ENCODE measurements at regions not wholly inside any gene's neighbourhood (a gene's known extent, or its start where the extent isn't known, plus 50 kb on each side); places are given as distances from the start of the nearest gene placed in this dataset.
"Not testable (repeated sequence)": the region's sequence is repeated elsewhere in the genome, so short reads cannot be mapped to it uniquely, and the experiment has no call there.

DNA sequence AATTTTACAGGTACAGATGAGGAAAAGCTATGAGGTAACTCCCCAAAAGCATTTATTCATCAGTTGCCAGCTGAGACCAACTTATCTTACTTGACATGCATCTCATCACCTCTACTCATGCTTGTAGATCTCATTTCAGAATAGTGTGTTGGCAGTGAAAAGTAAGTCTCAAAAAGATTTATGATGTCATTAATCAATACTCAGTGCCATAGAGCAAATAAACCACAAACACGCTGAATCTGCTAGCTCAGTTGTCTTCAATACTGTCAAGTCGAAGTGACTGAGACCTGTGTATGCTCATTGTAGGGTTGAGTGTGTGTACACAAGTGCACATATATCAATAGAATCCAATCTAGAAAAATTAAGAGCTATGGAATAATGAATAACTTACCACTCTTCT lies 413.5 kb downstream of the CNTN3 start:
- no peak for DNase-seq (ENCODE audit: low read depth)
- no peak overlapping the region for H3K4me3 ChIP-seq (ENCODE audit: control insufficient read depth, low read depth, low read length)
- no peak for TF ChIP-seq CTCF (conservative IDR thresholded peaks at IDR 0.05; ENCODE audit: control insufficient read depth, insufficient read depth, low read depth, low read length)

DNA sequence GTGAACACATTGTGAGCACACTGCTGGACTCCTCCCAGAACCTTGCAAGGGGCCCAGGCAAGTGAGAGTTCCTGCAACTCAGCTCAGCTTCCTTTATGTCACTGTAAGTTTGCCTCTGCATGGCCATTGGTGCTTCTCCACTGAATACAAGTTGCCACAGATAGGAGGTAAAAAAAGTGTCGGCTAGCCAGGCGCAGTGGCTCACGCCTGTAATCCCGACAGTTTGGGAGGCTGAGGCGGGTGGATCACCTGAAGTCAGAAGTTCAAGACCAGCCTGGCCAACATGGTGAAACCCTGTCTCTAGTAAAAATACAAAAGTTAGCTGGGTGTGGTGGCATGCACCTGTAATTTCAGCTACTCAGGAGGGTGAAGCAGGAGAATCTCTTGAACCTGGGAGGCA lies 435.8 kb downstream of the CNTN3 start:
- not testable (repeated sequence) for DNase-seq (ENCODE audit: low read depth); H3K4me3 ChIP-seq (ENCODE audit: control insufficient read depth, low read depth, low read length)

GRCh38 chr3:74173090-74173489 lies 441.4 kb downstream of the CNTN3 start:
- TF ChIP-seq CTCF (conservative IDR thresholded peaks at IDR 0.05; ENCODE audit: control insufficient read depth, insufficient read depth, low read depth, low read length), result no peak
- DNase-seq (ENCODE audit: low read depth), result no peak
- no peak overlapping the region for H3K4me3 ChIP-seq (ENCODE audit: control insufficient read depth, low read depth, low read length)

- no peak for TF ChIP-seq CTCF (conservative IDR thresholded peaks at IDR 0.05; ENCODE audit: control insufficient read depth, insufficient read depth, low read depth, low read length)
- H3K4me3 ChIP-seq (ENCODE audit: control insufficient read depth, low read depth, low read length), result no peak overlapping the region
- no peak for DNase-seq (ENCODE audit: low read depth)
Observed at GRCh38 chr3:74167926-74168325, 446.5 kb downstream of the CNTN3 start.

DNA sequence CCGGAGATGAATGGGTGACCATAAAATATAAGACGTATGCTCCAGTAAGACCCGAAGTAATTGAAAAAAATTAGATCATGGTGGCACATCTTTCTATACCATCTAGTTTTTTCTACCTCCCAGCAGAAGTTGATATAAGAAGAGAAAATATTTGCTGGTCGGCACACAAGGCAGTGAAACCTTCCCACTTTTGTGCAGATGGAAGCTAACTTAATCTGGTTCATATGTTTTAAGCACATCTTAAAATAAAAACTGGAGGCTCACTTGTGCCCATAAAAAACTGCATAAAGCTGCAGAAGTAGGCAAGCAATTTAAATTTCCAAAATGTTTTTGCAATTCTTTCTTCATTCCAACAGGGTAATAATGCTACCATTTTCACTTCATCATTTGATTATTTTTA lies 449.2 kb downstream of the CNTN3 start:
- no peak for TF ChIP-seq CTCF (conservative IDR thresholded peaks at IDR 0.05; ENCODE audit: control insufficient read depth, insufficient read depth, low read depth, low read length)
- H3K4me3 ChIP-seq (ENCODE audit: control insufficient read depth, low read depth, low read length), result no peak overlapping the region
- no peak for DNase-seq (ENCODE audit: low read depth)

DNA sequence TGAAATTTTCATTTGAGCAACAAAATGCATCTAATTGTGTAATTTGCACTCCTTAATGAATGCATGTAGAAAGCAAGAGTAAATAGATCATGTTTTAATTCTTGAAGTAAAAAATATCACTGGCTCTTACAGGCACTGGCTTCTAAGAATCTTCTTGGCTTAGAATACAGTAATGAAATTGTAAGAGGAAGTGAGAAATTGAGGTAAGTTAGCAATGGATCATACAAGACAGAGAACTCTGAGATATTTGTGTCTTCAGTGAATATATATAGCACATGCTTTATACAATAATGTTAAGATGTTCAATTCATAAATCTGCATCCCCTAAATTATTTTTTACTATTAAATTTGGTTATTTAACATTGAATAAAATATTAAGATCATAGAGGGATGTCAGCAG lies 465.0 kb downstream of the CNTN3 start:
- no peak for TF ChIP-seq CTCF (conservative IDR thresholded peaks at IDR 0.05; ENCODE audit: control insufficient read depth, insufficient read depth, low read depth, low read length)
- DNase-seq (ENCODE audit: low read depth), result no peak
- H3K4me3 ChIP-seq (ENCODE audit: control insufficient read depth, low read depth, low read length), result no peak overlapping the region

DNA sequence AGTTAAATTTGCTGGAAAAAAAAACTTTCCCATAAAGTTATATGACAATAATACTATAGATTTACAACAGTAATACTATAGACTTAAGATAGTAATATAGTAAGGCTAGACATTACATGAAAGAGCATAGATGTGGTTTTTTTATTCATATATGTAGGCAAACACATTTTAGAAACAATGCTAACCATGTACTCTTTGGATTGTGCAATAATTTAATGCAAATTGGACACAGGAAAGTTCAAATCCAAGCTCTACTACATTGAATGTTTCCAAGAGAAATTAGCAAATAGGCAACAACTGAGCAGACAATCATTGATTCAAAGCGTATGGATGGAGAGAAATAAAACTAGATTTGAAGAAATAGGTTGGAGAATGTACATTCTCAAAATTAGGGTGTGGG lies 469.2 kb downstream of the CNTN3 start:
- DNase-seq (ENCODE audit: low read depth), result no peak
- no peak for TF ChIP-seq CTCF (conservative IDR thresholded peaks at IDR 0.05; ENCODE audit: control insufficient read depth, insufficient read depth, low read depth, low read length)
- H3K4me3 ChIP-seq (ENCODE audit: control insufficient read depth, low read depth, low read length), result no peak overlapping the region
